BLaER1 (cell line): ENCODE measurements at regions not wholly inside any gene's neighbourhood (a gene's known extent, or its start where the extent isn't known, plus 50 kb on each side); places are given as distances from the start of the nearest gene placed in this dataset.

Experiments
- H3K27ac ChIP-seq: shearing (Covaris generic); formaldehyde crosslinking; 2 replicates; pipeline ENCODE4 v1.8.1; 2022
- H3K27me3 ChIP-seq: shearing (Covaris generic); formaldehyde crosslinking; 2 replicates; pipeline ENCODE4 v1.8.1; 2022
- H3K36me3 ChIP-seq: shearing (Covaris generic); formaldehyde crosslinking; 2 replicates; pipeline ENCODE4 v1.8.1; 2022
- H3K4me1 ChIP-seq: shearing (Covaris generic); formaldehyde crosslinking; 2 replicates; pipeline ENCODE4 v1.8.1; 2022
- H3K4me2 ChIP-seq: shearing (Covaris generic); formaldehyde crosslinking; 2 replicates; pipeline ENCODE4 v1.8.1; 2022
- H3K4me3 ChIP-seq: shearing (Covaris generic); formaldehyde crosslinking; 2 replicates; pipeline ENCODE4 v1.8.1; 2022
- H3K9ac ChIP-seq: shearing (Covaris generic); formaldehyde crosslinking; 2 replicates; pipeline ENCODE4 v1.8.1; 2022
- H3K9me3 ChIP-seq: shearing (Covaris generic); formaldehyde crosslinking; 2 replicates; pipeline ENCODE4 v1.8.1; 2022
- H4K20me1 ChIP-seq: shearing (Covaris generic); formaldehyde crosslinking; 2 replicates; pipeline ENCODE4 v1.8.1; 2022
- Cebpa-rat ChIP-seq: shearing (Covaris generic); IDR thresholded peaks from 2 replicates; pipeline ENCODE4 v1.8.1; 2022

DNA sequence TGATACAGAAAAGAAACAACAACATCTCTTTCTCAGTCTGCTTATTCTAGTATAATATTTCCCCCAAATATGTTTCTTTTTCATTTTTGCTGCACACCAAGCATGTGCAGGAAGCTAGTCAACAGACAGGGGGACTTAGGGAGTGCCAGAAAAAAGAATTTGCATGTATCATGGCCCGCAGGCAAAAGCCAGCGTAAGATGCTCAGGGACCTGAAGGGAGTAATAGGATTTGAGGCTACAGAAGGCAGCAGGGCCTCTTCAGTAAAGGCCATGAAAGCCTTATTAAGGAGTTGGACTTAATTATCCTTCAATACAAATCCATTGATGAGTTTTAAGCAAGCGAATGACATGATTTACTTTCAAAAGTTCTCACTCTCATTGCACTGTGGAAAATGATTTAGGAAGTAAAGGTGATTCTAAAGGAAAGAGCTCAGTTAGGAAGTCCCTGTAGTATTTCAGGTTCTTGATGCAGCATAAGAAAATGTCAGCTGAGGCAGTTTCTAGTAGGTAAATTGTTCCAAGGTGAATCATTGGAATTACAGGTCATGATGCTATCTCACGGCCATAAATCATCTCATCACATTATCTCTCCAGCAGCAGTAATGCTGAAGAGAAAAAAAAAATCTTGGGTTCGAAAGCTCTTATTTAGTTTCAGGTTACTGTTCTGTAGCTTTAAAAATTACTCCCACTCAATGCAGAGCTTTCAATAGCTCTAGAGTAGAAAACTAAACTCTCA is 94.8 kb downstream of the PTCHD4 start:
- Histone ChIP-seq H3K9me3 (no peaks in the 10 kb centered on the region), H3K27ac (no peak overlapping the region), H4K20me1 (no peaks in the 10 kb centered on the region), H3K36me3 (no peaks in the 10 kb centered on the region), H3K4me1 (no peaks in the 10 kb centered on the region), H3K4me2 (no peak overlapping the region), H3K27me3 (no peaks in the 10 kb centered on the region), H3K4me3 (no peak overlapping the region), H3K9ac (no peak overlapping the region)
- no peak for TF ChIP-seq Cebpa-rat

- Histone ChIP-seq H3K4me2 (no peak overlapping the region), H3K36me3 (no peaks in the 10 kb centered on the region), H3K27ac (no peak overlapping the region), H3K27me3 (no peaks in the 10 kb centered on the region), H3K9ac (no peak overlapping the region), H3K9me3 (peaks cover 9% of the 10 kb centered on the region; the same call in 1 of the 2 replicates), H3K4me1 (no peaks in the 10 kb centered on the region), H3K4me3 (no peak overlapping the region), H4K20me1 (no peaks in the 10 kb centered on the region)
- TF ChIP-seq Cebpa-rat = no peak
These were observed 118.2 kb downstream of the PTCHD4 start for GRCh38 chr6:47992809-47993208.

GRCh38 chr6:47983491-47983890 is 127.5 kb downstream of the PTCHD4 start:
- Histone ChIP-seq H3K9ac (no peak overlapping the region), H3K4me1 (peaks cover 7% of the 10 kb centered on the region), H3K4me3 (no peak overlapping the region), H3K27ac (no peak overlapping the region), H3K36me3 (no peaks in the 10 kb centered on the region), H3K4me2 (no peak overlapping the region), H3K27me3 (no peaks in the 10 kb centered on the region), H3K9me3 (no peaks in the 10 kb centered on the region), H4K20me1 (no peaks in the 10 kb centered on the region)
- no peak for TF ChIP-seq Cebpa-rat

DNA sequence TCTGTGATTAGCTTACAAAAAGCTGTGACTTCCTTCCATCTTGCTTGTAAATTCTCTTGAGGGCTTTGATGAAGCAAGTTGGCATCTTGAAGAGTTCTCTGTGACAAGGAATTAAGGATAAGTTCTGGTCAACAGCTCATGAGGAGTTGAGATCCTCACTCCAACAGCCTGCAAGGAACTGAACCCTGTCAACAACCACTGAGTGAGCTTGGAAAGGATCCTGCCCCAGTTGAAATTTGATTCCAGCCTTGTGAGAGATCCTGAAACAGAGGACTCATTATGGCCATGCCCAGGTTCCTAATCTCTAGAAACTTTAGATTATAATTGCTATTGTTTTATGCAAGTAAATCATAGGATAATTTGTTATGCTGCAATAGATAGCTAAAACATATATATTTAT is 133.7 kb downstream of the PTCHD4 start:
- TF ChIP-seq Cebpa-rat = no peak

DNA sequence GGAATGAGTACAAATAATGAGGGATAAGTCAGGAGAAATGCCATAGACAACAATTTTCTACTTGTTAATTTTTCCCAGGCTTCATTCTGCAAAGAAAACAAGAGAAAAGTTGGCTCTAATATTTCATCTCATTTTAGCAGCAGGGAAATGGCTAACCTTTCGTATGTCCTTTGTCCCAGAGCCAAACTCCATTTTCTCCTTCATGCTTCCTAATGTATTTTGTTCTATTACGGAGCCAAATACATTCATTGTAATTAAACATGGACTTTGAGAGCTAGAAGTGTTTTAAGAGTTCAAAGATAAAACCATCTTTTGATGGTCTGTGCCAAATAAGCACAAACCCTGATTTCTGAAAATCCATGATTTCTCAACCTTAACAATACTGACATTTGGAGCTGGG is 136.9 kb downstream of the PTCHD4 start:
- Histone ChIP-seq H3K4me2 (no peak overlapping the region), H3K4me1 (no peaks in the 10 kb centered on the region), H3K27ac (no peak overlapping the region), H3K9me3 (no peaks in the 10 kb centered on the region), H3K9ac (no peak overlapping the region), H3K4me3 (no peak overlapping the region), H4K20me1 (no peaks in the 10 kb centered on the region), H3K27me3 (no peaks in the 10 kb centered on the region), H3K36me3 (no peaks in the 10 kb centered on the region)
- TF ChIP-seq Cebpa-rat = no peak

More for the DNA sequence above, 133.7 kb downstream of the PTCHD4 start:
- Histone ChIP-seq H3K27me3 (no peaks in the 10 kb centered on the region), H3K4me1 (peaks cover 7% of the 10 kb centered on the region), H3K4me2 (no peak overlapping the region), H4K20me1 (no peaks in the 10 kb centered on the region), H3K4me3 (no peak overlapping the region), H3K9me3 (no peaks in the 10 kb centered on the region), H3K36me3 (no peaks in the 10 kb centered on the region), H3K27ac (no peak overlapping the region), H3K9ac (no peak overlapping the region)

DNA sequence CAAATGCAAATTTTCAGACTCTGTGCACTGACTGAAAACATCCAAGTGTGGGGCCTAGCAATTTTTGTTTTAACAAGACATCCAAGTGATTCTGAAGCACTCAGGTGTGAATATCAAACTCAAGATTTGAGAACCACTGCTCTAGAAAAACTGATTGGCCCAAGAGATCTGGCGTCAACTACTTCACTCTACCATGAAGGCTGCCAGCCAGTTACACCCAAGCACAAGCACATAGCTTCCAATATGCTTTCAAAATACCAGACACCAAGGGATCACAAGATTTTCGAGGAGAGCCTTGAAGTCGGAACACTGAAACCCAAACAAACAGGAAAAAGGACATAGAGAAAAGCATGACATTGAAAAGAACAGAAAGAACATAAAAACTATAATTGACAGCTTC is 140.2 kb downstream of the PTCHD4 start:
- Histone ChIP-seq H3K27me3 (no peaks in the 10 kb centered on the region), H3K9ac (no peak overlapping the region), H3K4me2 (no peak overlapping the region), H3K4me1 (no peaks in the 10 kb centered on the region), H3K27ac (no peak overlapping the region), H4K20me1 (no peaks in the 10 kb centered on the region), H3K4me3 (no peak overlapping the region), H3K36me3 (no peaks in the 10 kb centered on the region), H3K9me3 (no peaks in the 10 kb centered on the region)
- no peak for TF ChIP-seq Cebpa-rat

GRCh38 chr6:47967843-47968242 is 143.2 kb downstream of the PTCHD4 start:
- Histone ChIP-seq H3K9ac (no peak overlapping the region), H3K9me3 (no peaks in the 10 kb centered on the region), H3K27me3 (no peaks in the 10 kb centered on the region), H3K4me3 (no peak overlapping the region), H4K20me1 (no peaks in the 10 kb centered on the region), H3K27ac (no peak overlapping the region), H3K36me3 (no peaks in the 10 kb centered on the region), H3K4me1 (no peaks in the 10 kb centered on the region), H3K4me2 (no peak overlapping the region)
- no peak for TF ChIP-seq Cebpa-rat

- no peaks in the 10 kb centered on the region for H3K4me1 ChIP-seq
- no peak overlapping the region for H3K9ac ChIP-seq
- H4K20me1 ChIP-seq = no peaks in the 10 kb centered on the region
- no peak overlapping the region for H3K27ac ChIP-seq
- no peaks in the 10 kb centered on the region for H3K36me3 ChIP-seq
- no peaks in the 10 kb centered on the region for H3K27me3 ChIP-seq
- no peaks in the 10 kb centered on the region for H3K9me3 ChIP-seq
- no peak overlapping the region for H3K4me2 ChIP-seq
- no peak overlapping the region for H3K4me3 ChIP-seq
- TF ChIP-seq Cebpa-rat = no peak
These were observed 146.0 kb downstream of the PTCHD4 start for GRCh38 chr6:47964969-47965368.

GRCh38 chr6:47952640-47953039 is 158.4 kb downstream of the PTCHD4 start:
- no peak for TF ChIP-seq Cebpa-rat
- Histone ChIP-seq H4K20me1 (no peaks in the 10 kb centered on the region), H3K4me3 (no peak overlapping the region), H3K27ac (no peak overlapping the region), H3K4me2 (no peak overlapping the region), H3K9me3 (no peaks in the 10 kb centered on the region), H3K9ac (no peak overlapping the region), H3K27me3 (no peaks in the 10 kb centered on the region), H3K36me3 (no peaks in the 10 kb centered on the region), H3K4me1 (no peaks in the 10 kb centered on the region)

DNA sequence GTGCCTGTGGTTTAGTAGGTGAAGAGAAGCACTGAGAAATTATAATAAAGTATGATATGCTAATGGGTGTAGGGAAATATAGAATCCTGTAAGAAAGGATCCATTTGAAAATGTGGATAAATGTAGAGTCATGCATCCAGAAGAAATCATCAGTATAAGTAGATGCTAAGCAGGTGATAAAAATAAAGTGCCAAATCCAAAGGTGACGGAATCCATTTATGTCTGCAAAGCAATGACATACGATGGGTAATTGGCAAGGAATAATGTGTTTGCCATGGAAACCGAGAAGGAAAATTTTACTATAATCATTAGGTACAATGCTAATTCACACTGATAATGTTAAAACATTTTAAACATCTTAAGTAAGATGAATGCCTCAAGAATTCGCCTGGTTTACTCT is 163.0 kb downstream of the OPN5 start:
- Histone ChIP-seq H3K4me2 (no peak overlapping the region), H3K9me3 (no peaks in the 10 kb centered on the region), H3K36me3 (no peaks in the 10 kb centered on the region), H3K9ac (no peak overlapping the region), H3K4me1 (no peaks in the 10 kb centered on the region), H3K4me3 (no peak overlapping the region), H4K20me1 (no peaks in the 10 kb centered on the region), H3K27me3 (no peaks in the 10 kb centered on the region), H3K27ac (no peak overlapping the region)
- TF ChIP-seq Cebpa-rat = no peak

- Histone ChIP-seq H3K27me3 (no peaks in the 10 kb centered on the region), H3K9me3 (no peaks in the 10 kb centered on the region), H3K27ac (no peak overlapping the region), H4K20me1 (no peaks in the 10 kb centered on the region), H3K4me1 (peaks cover 9% of the 10 kb centered on the region), H3K4me2 (no peak overlapping the region), H3K9ac (no peak overlapping the region), H3K36me3 (no peaks in the 10 kb centered on the region), H3K4me3 (no peak overlapping the region)
- TF ChIP-seq Cebpa-rat = no peak
These were observed 156.6 kb downstream of the OPN5 start for GRCh38 chr6:47938405-47938804.
